ENCODE measurements at regions not wholly inside any gene's neighbourhood (a gene's known extent, or its start where the extent isn't known, plus 50 kb on each side); places are given as distances from the start of the nearest gene placed in this dataset.
"Not testable (repeated sequence)": the region's sequence is repeated elsewhere in the genome, so short reads cannot be mapped to it uniquely, and the experiment has no call there.

DNA sequence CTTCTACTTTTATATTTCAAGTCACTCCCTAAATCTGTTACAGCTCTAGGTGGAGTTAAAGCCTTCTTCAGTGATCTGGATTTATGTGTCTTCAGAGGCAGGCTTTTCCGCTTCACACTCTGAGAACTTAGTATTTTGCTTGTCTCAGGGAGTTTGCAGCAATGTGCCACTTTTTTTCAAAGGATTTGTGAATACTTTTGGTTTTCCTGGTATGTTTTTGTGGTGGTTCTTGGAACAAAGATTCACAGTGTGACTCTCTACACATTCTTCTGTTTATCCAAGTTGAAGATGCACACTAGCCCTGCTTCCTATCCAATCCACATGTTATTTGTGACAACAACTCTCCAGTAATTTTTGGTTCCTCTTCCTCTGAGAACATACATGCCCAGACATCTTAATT lies 1253.7 kb downstream of the TECRL start:
- no peak overlapping the region for H3K27ac Mint-ChIP-seq
- H3K4me1 Mint-ChIP-seq = no peaks in the 10 kb centered on the region
- H3K27me3 Mint-ChIP-seq (ENCODE audit: low read depth in 3 of 3) = peaks cover 0 to 4% (median 0%) of the 10 kb centered on the region in 3 donors
- no peak overlapping the region for H3K4me3 Mint-ChIP-seq
- H3K36me3 Mint-ChIP-seq = no peaks in the 10 kb centered on the region
- peaks cover 16 to 63% (median 36%) of the 10 kb centered on the region in 6 donors for H3K9me3 Mint-ChIP-seq
- DNase-seq = no peak

DNA sequence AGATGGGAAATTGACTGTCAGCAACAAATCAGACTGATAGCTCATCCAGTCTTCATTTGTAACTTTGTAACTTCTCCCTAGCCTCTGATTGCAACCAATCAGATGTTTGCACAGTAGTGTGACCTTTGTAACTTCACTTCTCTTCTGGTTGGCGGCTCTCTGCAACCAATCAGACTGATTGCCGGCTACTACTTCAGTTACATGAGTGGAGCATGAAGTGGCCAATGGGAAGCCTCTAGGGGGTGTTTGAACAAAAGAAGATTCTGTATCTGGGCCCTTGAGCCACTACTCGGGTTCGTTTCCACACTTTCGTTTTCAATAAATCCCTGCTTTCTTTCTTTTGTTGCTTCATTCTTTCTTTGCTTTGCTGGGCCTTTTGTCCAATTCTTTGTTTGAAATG lies 1285.8 kb downstream of the TECRL start:
- Mint-ChIP-seq H3K27me3 (ENCODE audit: low read depth in 3 of 3) (peaks cover 0 to 4% (median 0%) of the 10 kb centered on the region in 3 donors), H3K4me3 (no peak overlapping the region), H3K27ac (no peak overlapping the region)

DNA sequence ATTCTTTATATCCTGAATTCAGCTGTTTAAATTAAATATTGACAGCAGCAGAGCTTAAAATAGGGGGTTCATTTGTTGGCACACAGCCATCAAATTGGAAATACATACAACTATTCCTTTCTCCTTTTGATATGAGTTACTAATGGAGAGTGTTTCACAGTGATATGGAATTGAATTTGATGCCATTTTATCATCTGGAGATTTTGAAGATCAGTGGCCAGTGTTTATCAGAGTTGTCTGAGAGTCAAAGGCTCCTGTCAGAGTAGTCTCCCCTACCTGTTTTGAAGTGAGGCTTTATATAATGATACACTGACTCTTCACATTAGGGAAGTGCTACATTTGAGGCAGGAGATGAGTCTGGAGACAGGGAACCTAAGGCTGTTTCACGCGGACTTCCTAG lies 1286.3 kb downstream of the TECRL start:
- Mint-ChIP-seq H3K9me3 (peaks cover 1 to 39% (median 24%) of the 10 kb centered on the region in 6 donors), H3K4me1 (no peaks in the 10 kb centered on the region), H3K4me3 (no peak overlapping the region), H3K27ac (no peak overlapping the region), H3K27me3 (ENCODE audit: low read depth in 3 of 3) (peaks cover 0 to under 1% (median 0%) of the 10 kb centered on the region in 3 donors), H3K36me3 (peaks cover 0 to 5% (median 4%) of the 10 kb centered on the region in 3 donors)
- no peak for DNase-seq

More for the DNA sequence above, 1285.8 kb downstream of the TECRL start:
- Mint-ChIP-seq H3K4me1 (no peaks in the 10 kb centered on the region), H3K9me3 (peaks cover 2 to 40% (median 26%) of the 10 kb centered on the region in 6 donors), H3K36me3 (peaks cover 0 to 5% (median 4%) of the 10 kb centered on the region in 3 donors)
- DNase-seq = no peak

DNA sequence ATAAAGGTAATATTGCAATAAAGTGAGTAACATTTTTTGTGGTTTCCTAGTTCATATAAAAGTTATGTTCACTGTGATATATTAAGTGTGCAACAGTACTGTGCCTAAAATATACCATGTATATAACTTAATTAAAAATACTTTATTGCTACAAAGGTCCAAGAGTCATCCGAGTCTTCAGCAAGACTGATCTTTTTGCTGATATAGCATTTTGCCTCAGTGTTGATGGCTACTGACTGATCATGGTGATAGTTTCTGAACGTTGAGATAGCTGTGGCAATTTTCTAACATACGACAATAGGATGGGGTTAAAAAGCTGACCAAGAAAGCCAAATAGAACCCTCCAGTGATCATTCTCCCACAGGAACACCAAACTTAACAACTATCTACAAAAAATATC lies 1302.7 kb downstream of the TECRL start:
- no peak for DNase-seq
- H3K4me3 Mint-ChIP-seq = no peak overlapping the region
- peaks cover 10 to 48% (median 33%) of the 10 kb centered on the region in 6 donors for H3K9me3 Mint-ChIP-seq
- H3K27me3 Mint-ChIP-seq (ENCODE audit: low read depth in 3 of 3) = peaks cover 0 to 4% (median 1%) of the 10 kb centered on the region in 3 donors
- no peaks in the 10 kb centered on the region for H3K4me1 Mint-ChIP-seq
- H3K27ac Mint-ChIP-seq = no peak overlapping the region
- H3K36me3 Mint-ChIP-seq = peaks cover 0 to 5% (median 4%) of the 10 kb centered on the region in 3 donors

GRCh38 chr4:63105839-63106238 lies 1303.4 kb downstream of the TECRL start:
- no peaks in the 10 kb centered on the region for H3K4me1 Mint-ChIP-seq
- H3K9me3 Mint-ChIP-seq = peaks cover 7 to 42% (median 33%) of the 10 kb centered on the region in 6 donors
- peaks cover 0 to 4% (median 0%) of the 10 kb centered on the region in 3 donors for H3K27me3 Mint-ChIP-seq (ENCODE audit: low read depth in 3 of 3)
- H3K27ac Mint-ChIP-seq = no peak overlapping the region
- no peak overlapping the region for H3K4me3 Mint-ChIP-seq
- DNase-seq = no peak
- H3K36me3 Mint-ChIP-seq = peaks cover 0 to 5% (median 4%) of the 10 kb centered on the region in 3 donors

DNA sequence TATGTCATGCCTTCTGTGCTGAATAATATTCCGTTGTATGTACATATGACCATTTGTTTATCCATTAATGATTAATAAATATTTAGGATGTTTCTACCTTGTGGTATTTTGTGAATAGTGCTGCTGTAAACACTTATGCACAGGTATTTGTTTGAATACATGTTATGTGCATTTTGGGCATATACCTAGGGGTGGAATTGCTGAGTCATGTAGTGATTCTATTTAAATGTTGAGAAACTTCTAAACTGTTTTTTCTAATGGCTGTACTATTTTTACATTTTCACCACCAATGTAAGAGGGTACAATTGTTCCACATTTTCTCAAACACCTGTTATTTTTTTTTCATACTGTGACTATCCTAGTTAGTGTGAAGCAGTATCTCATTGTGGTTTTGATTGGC lies 1318.6 kb downstream of the TECRL start:
- peaks cover 0 to 2% (median 0%) of the 10 kb centered on the region in 3 donors for H3K27me3 Mint-ChIP-seq (ENCODE audit: low read depth in 3 of 3)
- H3K9me3 Mint-ChIP-seq = peaks cover 7 to 30% (median 17%) of the 10 kb centered on the region in 6 donors
- no peak overlapping the region for H3K27ac Mint-ChIP-seq
- no peak for DNase-seq
- H3K36me3 Mint-ChIP-seq = no peaks in the 10 kb centered on the region
- H3K4me1 Mint-ChIP-seq = no peaks in the 10 kb centered on the region
- H3K4me3 Mint-ChIP-seq = no peak overlapping the region

DNA sequence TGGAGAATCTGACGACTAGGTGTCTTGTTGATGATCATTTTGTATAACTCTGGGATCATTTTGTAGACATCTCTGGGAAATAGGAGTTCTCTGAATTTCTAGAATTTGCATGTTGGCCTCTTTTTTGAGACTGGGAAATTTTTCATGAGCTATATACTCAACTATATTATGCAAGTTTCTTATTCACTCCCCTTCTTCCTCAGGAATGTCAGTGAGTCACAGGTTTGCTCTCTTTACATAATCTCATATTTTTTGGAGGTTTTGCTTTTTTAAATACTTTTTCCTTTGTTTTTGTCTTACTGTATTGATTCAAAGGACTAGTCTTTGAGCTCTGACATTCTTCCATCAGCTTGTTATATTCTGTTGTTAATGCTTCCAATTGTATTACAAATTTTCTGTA lies 1324.2 kb downstream of the TECRL start:
- peaks cover 0 to 3% (median 0%) of the 10 kb centered on the region in 3 donors for H3K27me3 Mint-ChIP-seq (ENCODE audit: low read depth in 3 of 3)
- H3K9me3 Mint-ChIP-seq = peaks cover 16 to 54% (median 25%) of the 10 kb centered on the region in 6 donors
- peaks cover 0 to 4% (median 0%) of the 10 kb centered on the region in 3 donors for H3K36me3 Mint-ChIP-seq
- DNase-seq = no peak
- no peak overlapping the region for H3K27ac Mint-ChIP-seq
- no peaks in the 10 kb centered on the region for H3K4me1 Mint-ChIP-seq
- H3K4me3 Mint-ChIP-seq = no peak overlapping the region

DNA sequence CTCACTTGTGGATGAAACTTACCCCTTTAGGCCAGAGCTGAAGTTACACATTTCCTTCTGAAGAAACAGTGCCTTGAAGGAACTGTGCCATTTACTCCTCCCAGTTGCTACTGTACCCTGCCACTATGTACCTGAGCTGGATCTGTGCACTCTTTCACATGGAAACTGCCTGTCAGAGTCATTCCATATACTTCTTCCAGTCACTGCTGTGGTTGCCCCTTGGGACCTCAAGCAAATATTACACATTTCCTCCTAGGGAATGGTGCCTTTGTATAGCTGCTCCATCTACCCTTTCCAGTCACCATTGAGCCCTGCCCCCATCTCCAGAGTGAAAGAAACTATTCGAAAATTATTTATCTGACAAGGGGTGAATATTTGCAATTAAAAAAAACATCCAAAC lies 1328.3 kb downstream of the TECRL start:
- peaks cover 13 to 65% (median 31%) of the 10 kb centered on the region in 6 donors for H3K9me3 Mint-ChIP-seq
- H3K36me3 Mint-ChIP-seq = peaks cover 0 to 4% (median 0%) of the 10 kb centered on the region in 3 donors
- no peak for DNase-seq
- H3K4me1 Mint-ChIP-seq = no peaks in the 10 kb centered on the region
- H3K4me3 Mint-ChIP-seq = no peak overlapping the region
- H3K27ac Mint-ChIP-seq = no peak overlapping the region
- H3K27me3 Mint-ChIP-seq (ENCODE audit: low read depth in 3 of 3) = peaks cover 0 to 1% (median 0%) of the 10 kb centered on the region in 3 donors

GRCh38 chr4:63063760-63064159 lies 1345.5 kb downstream of the TECRL start:
- H3K27ac Mint-ChIP-seq = no peak overlapping the region
- peaks cover 18 to 47% (median 23%) of the 10 kb centered on the region in 6 donors for H3K9me3 Mint-ChIP-seq
- peaks cover 0 to 1% (median 0%) of the 10 kb centered on the region in 3 donors for H3K27me3 Mint-ChIP-seq (ENCODE audit: low read depth in 3 of 3)
- no peaks in the 10 kb centered on the region for H3K4me1 Mint-ChIP-seq
- no peak for DNase-seq
- no peak overlapping the region for H3K4me3 Mint-ChIP-seq
- peaks cover 0 to 5% (median 0%) of the 10 kb centered on the region in 3 donors for H3K36me3 Mint-ChIP-seq

DNA sequence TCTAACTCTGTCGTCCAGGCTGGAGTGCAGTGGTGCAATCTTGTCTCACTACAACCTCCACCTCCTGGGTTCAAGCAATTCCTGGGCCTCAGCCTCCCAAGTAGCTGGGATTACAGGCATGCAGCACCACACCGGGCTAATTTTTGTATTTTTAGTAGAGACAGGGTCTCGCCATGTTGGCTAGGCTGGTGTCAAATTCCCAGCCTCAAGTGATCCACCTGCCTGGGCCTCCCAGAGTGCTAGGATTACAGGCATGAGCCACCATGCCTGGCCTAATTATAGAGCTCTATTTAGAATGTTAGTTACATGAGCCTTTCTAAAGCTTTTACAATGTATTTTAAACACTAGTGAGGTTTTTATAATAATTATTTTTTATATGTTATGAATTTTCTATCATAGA lies 1346.4 kb downstream of the TECRL start:
- not testable (repeated sequence) for DNase-seq; H3K27me3 Mint-ChIP-seq (ENCODE audit: low read depth in 3 of 3); H3K4me3 Mint-ChIP-seq; H3K27ac Mint-ChIP-seq; H3K4me1 Mint-ChIP-seq; H3K36me3 Mint-ChIP-seq
- peaks cover 19 to 44% (median 24%) of the 10 kb centered on the region in 6 donors for H3K9me3 Mint-ChIP-seq

DNA sequence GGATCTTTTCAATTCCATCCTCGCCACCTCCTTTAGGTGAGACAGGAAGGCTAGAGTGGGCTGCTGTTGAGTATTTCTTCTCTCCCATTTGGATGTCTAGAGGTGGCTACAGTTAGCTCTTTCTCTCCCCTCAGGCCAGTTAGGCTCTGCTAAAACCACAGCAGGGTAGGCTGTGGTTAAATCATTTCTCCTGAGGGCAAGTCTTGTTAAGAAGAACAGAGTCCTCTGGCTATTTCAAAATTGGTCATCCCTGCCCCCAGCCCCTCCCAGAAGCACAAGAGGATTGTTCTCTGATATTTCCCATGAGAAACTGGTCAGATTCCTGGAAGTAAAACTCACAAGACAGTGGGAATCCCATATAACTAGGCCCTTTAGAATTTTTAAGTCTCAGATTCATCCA lies 1359.5 kb downstream of the TECRL start:
- H3K27me3 Mint-ChIP-seq (ENCODE audit: low read depth in 3 of 3) = peaks cover 0 to 2% (median 0%) of the 10 kb centered on the region in 3 donors
- H3K4me1 Mint-ChIP-seq = no peaks in the 10 kb centered on the region
- no peak for DNase-seq
- H3K9me3 Mint-ChIP-seq = peaks cover 16 to 66% (median 39%) of the 10 kb centered on the region in 6 donors
- no peak overlapping the region for H3K4me3 Mint-ChIP-seq
- H3K27ac Mint-ChIP-seq = no peak overlapping the region
- peaks cover 0 to 3% (median 0%) of the 10 kb centered on the region in 3 donors for H3K36me3 Mint-ChIP-seq

DNA sequence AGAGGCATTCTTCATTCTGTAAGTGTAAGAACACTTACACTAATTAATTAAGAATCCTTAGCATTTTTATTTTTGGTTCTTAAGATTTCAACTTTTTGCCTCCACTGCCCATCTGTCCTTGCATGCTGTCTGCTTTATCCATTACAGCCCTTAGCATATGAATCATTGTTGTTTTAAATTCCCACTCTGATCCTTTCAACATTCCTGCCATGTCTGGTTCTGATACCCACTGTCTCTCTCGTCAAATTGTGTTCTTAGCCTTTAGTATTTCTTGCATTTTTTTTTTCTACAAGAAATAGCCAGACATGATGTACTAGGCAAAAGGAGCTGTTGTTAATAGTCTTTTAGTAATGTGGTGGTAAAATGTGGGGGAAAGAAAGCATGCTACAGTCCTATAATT lies 1360.0 kb downstream of the TECRL start:
- no peak overlapping the region for H3K27ac Mint-ChIP-seq
- peaks cover 14 to 62% (median 38%) of the 10 kb centered on the region in 6 donors for H3K9me3 Mint-ChIP-seq
- no peak for DNase-seq
- peaks cover 0 to 3% (median 0%) of the 10 kb centered on the region in 3 donors for H3K36me3 Mint-ChIP-seq
- peaks cover 0 to 2% (median 0%) of the 10 kb centered on the region in 3 donors for H3K27me3 Mint-ChIP-seq (ENCODE audit: low read depth in 3 of 3)
- no peak overlapping the region for H3K4me3 Mint-ChIP-seq
- no peaks in the 10 kb centered on the region for H3K4me1 Mint-ChIP-seq

GRCh38 chr4:63036159-63036866 lies 1372.9 kb downstream of the TECRL start:
- no peaks in the 10 kb centered on the region for H3K36me3 Mint-ChIP-seq
- H3K27ac Mint-ChIP-seq = no peak overlapping the region
- H3K27me3 Mint-ChIP-seq (ENCODE audit: low read depth in 3 of 3) = no peaks in the 10 kb centered on the region
- H3K9me3 Mint-ChIP-seq = peaks cover 7 to 41% (median 19%) of the 10 kb centered on the region in 6 donors
- no peak for DNase-seq
- H3K4me1 Mint-ChIP-seq = no peaks in the 10 kb centered on the region
- H3K4me3 Mint-ChIP-seq = no peak overlapping the region

- Mint-ChIP-seq H3K4me1 (no peaks in the 10 kb centered on the region), H3K4me3 (no peak overlapping the region), H3K27me3 (ENCODE audit: low read depth in 3 of 3) (no peaks in the 10 kb centered on the region), H3K9me3 (peaks cover 6 to 28% (median 20%) of the 10 kb centered on the region in 6 donors), H3K36me3 (no peaks in the 10 kb centered on the region), H3K27ac (no peak overlapping the region)
- DNase-seq = no peak
Observed at GRCh38 chr4:63029380-63029779, 1379.9 kb downstream of the TECRL start.
